HFF-Myc (cell line): ENCODE measurements at regions not wholly inside any gene's neighbourhood (a gene's known extent, or its start where the extent isn't known, plus 50 kb on each side); places are given as distances from the start of the nearest gene placed in this dataset.
A peak's percentile ranks its signal among the peaks of the same experiment; 100 is the strongest.

Source experiments
- DNase-seq: peaks from one replicate; pipeline ENCODE4 v3.0.0-alpha.2; 2011; ENCODE audit warnings: low read depth; ENCODE audit errors: extremely low read depth
- H3K4me3 ChIP-seq: replicated peaks from 2 replicates; pipeline ENCODE4 v1.5.1; 2011; ENCODE audit warnings: low read depth, mild to moderate bottlenecking, control low read depth, low read length
- CTCF ChIP-seq: IDR thresholded peaks from 2 replicates; pipeline ENCODE4 v1.5.1; 2012; ENCODE audit warnings: mild to moderate bottlenecking, low read depth, low read length, control low read depth; ENCODE audit errors: missing control alignments

GRCh38 chr11:129625930-129626329, 189.7 kb upstream of the TMEM45B start:
- no peak overlapping the region for H3K4me3 ChIP-seq
- no peak for TF ChIP-seq CTCF
- DNase-seq: no peak

GRCh38 chr11:129631201-129631600, 184.4 kb upstream of the TMEM45B start:
- DNase-seq: no peak
- TF ChIP-seq CTCF: no peak
- H3K4me3 ChIP-seq: no peak overlapping the region

- H3K4me3 ChIP-seq: no peak overlapping the region
- TF ChIP-seq CTCF: no peak
- DNase-seq: no peak
Measured at GRCh38 chr11:129636926-129637325, 178.7 kb upstream of the TMEM45B start.

- DNase-seq: no peak
Measured at GRCh38 chr11:129637473-129637872, 178.2 kb upstream of the TMEM45B start.

GRCh38 chr11:129637983-129638776, 177.5 kb upstream of the TMEM45B start:
- H3K4me3 ChIP-seq: no peak overlapping the region
- no peak for TF ChIP-seq CTCF
- DNase-seq: no peak

More at GRCh38 chr11:129637473-129637872, 178.2 kb upstream of the TMEM45B start:
- no peak overlapping the region for H3K4me3 ChIP-seq
- no peak for TF ChIP-seq CTCF

- peak; percentile 84 for DNase-seq
- H3K4me3 ChIP-seq: no peak overlapping the region
- TF ChIP-seq CTCF: no peak
Measured at GRCh38 chr11:129639300-129639699, 176.3 kb upstream of the TMEM45B start.
